GM12891 (cell line): ENCODE measurements at regions not wholly inside any gene's neighbourhood (a gene's known extent, or its start where the extent isn't known, plus 50 kb on each side); places are given as distances from the start of the nearest gene placed in this dataset.

ENCODE experiments used
- POLR2A ChIP-seq: IDR thresholded peaks from 2 replicates; pipeline ENCODE4 v1.6.1; 2011; ENCODE audit warnings: low read depth, low read length, control low read depth
- POLR2AphosphoS5 ChIP-seq: IDR thresholded peaks from 2 replicates; pipeline ENCODE4 v1.6.1; 2011; ENCODE audit warnings: low read depth, low read length, control low read depth
- POU2F2 ChIP-seq: IDR thresholded peaks from 2 replicates; pipeline ENCODE4 v1.6.1; 2011; ENCODE audit warnings: low read depth, mild to moderate bottlenecking, control low read depth, low read length, moderate library complexity

- TF ChIP-seq POLR2A (no peak), POLR2AphosphoS5 (no peak), POU2F2 (no peak)
Observed at GRCh38 chr6:74967821-74968220, 238.0 kb downstream of the COL12A1 start.
